ENCODE measurements at regions not wholly inside any gene's neighbourhood (a gene's known extent, or its start where the extent isn't known, plus 50 kb on each side); places are given as distances from the start of the nearest gene placed in this dataset.
A peak's percentile ranks its signal among the peaks of the same experiment; 100 is the strongest.

DNA sequence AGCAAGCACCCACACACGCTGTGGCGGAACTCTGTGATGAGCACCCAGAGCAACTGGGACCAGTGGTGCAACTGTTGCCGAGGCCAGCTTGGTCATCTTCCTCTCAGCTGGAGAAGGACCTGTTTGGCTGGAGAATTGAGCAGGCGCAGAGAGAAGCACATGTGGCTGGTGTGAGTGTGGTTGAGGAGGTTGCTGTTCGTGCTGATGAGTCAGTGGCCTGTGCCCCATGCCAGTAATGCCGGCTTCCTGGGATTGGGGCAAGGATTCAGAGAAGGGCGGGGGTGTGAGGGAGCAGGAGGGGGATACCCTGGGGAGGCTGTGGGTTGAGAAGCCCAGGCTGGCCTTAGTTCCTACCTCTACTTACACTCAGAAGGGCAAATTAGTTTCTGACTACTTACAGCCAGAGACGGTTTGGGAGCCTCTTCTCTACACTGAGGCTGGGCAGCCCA, 57.5 kb upstream of the EPS8L3 start:
- Mint-ChIP-seq H3K27ac (no peak overlapping the region), H3K4me3 (no peak overlapping the region), H3K27me3 (no peaks in the 10 kb centered on the region), H3K36me3 (no peaks in the 10 kb centered on the region), H3K9me3 (ENCODE audit: low read depth) (no peaks in the 10 kb centered on the region), H3K4me1 (ENCODE audit: low read depth) (peaks cover 13% of the 10 kb centered on the region)

DNA sequence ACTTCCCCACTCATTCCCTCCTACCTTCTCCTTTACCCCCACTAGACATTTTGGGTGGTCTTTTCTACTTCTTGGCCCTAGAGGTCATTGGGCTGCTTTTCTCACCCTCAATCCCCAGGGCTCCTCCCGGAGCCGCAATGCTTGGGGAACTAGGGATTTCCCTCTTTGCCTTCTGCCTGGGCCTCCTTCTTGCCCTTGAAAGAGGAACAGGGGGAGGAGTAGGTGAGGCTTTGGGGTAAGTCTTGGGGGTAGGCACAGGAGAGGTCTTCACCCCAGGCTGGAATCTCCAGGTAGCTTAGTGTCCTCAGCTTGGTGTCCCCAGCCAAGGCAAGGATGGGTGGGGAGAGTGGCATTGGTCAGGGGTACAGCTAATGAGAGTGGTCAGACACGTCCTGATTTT, 56.2 kb upstream of the EPS8L3 start:
- Mint-ChIP-seq H3K27me3 (no peaks in the 10 kb centered on the region), H3K4me1 (ENCODE audit: low read depth) (peaks cover 7% of the 10 kb centered on the region), H3K36me3 (peaks cover 3% of the 10 kb centered on the region), H3K27ac (no peak overlapping the region), H3K9me3 (ENCODE audit: low read depth) (no peaks in the 10 kb centered on the region), H3K4me3 (no peak overlapping the region)

DNA sequence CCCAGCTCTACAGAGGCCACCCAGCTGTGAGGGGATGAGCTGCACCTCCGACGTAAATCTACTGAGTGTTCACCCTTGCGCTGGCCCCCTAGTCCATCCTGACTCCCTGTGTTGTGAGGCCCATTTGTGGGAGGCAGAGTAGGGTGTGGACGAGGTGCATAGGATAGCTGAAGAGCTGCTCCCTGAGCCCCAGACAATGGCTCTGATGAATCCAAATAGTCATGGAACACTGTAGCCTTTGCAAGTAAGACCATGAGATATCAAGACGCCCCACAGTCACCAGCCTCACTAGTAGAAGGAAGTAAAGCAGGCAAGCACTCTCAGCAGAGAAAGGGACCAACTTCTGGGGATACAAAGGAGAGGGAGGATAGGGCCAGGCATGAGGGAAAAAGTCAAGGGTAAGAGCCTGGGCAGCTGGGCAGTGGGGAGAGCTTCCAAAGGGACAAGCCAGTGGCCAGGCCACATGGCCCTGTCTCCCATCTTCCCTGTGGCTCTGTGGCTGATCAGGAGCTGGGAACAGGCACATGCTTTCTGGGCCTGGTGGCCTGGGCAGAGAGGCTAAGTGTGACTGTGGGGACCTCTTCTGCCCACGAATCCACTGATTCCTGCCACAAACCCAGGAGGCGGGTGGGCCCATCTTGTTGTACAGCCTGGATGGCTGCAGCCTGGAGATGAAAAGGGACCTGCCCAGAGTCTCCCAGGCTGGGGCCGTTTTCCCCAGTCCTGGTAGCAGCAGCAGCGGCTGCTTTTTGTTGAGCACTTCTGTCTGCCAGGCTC, 55.5 kb upstream of the EPS8L3 start:
- no peak overlapping the region for H3K27ac Mint-ChIP-seq
- H3K27me3 Mint-ChIP-seq, result no peaks in the 10 kb centered on the region
- no peaks in the 10 kb centered on the region for H3K9me3 Mint-ChIP-seq (ENCODE audit: low read depth)
- peaks cover 4% of the 10 kb centered on the region for H3K4me1 Mint-ChIP-seq (ENCODE audit: low read depth)
- peaks cover 3% of the 10 kb centered on the region for H3K36me3 Mint-ChIP-seq
- H3K4me3 Mint-ChIP-seq, result no peak overlapping the region

DNA sequence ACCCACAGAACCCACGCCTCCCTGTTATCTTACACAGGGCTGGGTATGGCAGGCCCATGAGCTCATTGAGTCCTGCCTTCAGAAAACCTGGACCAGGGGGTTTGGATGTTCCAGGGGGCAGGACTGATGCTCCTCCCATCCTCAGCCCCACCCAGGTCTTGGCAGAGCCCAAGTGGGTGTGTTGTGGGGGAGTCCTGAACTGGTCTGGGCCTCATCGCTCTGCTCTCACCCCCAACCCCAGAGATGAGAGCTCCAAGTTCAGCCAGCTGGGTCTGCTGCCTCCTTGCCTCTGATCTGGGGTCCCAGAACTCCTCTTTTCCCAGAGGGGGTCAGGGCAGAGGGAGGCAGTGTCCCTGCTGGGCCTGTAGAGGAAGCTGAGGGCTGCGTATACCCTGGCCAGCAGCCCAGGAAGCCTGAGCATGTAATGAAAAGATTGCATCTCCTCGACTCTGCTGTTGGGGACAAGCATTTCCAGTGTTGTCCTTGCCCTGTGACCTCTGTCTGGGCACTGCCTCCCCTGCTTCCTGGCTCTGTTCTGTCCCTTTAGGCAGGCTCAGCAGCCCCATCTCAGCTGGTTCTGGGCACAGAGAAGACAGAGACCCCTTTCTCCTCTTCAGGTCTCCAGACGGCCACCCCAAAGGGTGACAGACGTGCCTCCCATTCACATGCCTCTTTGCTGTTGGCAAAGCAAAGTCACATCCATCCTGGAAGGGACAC, 54.7 kb upstream of the EPS8L3 start:
- H3K4me1 Mint-ChIP-seq (ENCODE audit: low read depth), result peaks cover 4% of the 10 kb centered on the region
- no peak overlapping the region for H3K4me3 Mint-ChIP-seq
- no peak overlapping the region for H3K27ac Mint-ChIP-seq

DNA sequence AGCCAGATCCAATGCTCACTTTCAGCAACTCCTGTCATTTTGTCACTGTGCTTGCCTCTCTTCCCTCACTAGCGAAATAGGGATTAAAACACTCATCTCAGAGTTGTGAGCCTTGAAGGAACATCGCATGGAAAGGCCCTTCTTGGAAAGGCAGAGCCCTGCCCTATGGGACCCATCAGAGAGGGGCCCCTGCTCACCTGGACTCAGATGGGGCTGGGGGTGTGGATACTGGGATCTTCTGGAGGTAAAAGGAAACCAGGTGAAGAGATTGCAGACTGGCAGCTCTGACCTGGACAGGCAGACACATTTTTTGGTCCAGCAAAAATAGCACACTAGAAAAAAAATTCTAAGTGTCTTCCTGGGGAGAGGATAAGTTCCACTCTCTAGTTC, 54.2 kb upstream of the EPS8L3 start:
- Mint-ChIP-seq H3K4me1 (ENCODE audit: low read depth) (peaks cover 5% of the 10 kb centered on the region), H3K4me3 (no peak overlapping the region), H3K27me3 (no peaks in the 10 kb centered on the region), H3K9me3 (ENCODE audit: low read depth) (no peaks in the 10 kb centered on the region), H3K27ac (no peak overlapping the region), H3K36me3 (peaks cover 3% of the 10 kb centered on the region)

More for the DNA sequence above, 54.7 kb upstream of the EPS8L3 start:
- Mint-ChIP-seq H3K9me3 (ENCODE audit: low read depth) (no peaks in the 10 kb centered on the region), H3K36me3 (peaks cover 3% of the 10 kb centered on the region), H3K27me3 (no peaks in the 10 kb centered on the region)

DNA sequence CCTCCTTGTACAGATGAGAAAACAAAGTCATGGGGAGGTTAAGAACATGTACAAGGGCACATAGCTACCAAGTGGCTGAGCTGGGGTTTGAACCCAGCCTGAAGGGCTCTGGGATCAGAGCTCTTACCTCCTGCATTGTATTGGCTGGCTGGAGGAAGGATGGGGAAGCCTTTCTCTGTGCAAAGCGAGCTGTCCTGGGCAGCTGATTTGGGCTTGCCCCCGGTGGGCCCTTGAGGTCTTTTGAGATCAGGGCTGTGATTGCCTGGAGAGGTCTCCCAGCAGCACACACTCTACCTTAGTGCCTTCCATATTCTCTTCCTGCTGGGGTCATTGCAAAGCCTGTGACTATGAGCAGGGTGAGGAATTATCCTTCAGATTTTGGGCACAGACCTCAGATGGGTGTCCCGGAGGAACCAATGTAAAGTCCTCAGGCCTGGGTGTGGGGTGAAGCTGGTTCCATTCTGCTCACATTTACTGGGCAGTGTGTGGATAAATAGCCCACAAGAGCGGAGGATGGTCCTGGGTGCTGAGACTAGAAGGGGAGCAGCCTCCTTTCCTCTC, 53.3 kb upstream of the EPS8L3 start:
- Mint-ChIP-seq H3K4me3 (no peak overlapping the region), H3K9me3 (ENCODE audit: low read depth) (no peaks in the 10 kb centered on the region), H3K36me3 (peaks cover 3% of the 10 kb centered on the region), H3K4me1 (ENCODE audit: low read depth) (peaks cover 1% of the 10 kb centered on the region), H3K27me3 (no peaks in the 10 kb centered on the region), H3K27ac (peak overlapping the region; percentile 22)

DNA sequence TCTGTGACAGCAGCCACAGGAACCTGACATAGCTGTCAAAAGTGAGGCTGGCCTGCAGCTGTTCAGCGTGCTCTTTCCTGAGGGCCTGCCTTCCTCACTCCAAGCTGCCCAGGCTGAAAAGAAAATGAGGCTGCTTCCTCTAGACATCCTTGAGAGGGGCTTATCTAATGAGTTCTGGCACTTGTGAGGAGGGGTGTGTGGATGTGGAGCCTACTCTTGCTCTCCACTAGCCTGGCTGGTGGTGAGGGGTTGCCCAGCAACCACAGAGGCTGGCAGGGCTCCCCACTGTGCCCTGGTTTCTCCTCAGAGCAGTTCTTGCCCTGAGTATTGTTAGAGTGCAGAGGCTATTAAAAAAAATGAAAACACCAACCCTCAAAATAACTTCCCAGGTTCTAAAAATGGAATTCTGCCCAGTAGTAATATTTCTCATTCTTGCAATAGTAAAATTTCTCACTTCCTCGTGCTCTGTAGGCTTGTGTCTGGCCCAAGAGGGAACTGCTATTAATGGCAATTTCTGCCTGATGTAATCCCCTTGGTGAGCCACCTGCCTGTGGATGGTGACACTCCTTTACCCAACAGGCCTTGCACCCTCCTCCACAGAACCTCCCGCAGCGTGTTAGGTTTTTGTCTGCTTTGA, 52.6 kb upstream of the EPS8L3 start:
- Mint-ChIP-seq H3K27me3 (no peaks in the 10 kb centered on the region), H3K36me3 (peaks cover 3% of the 10 kb centered on the region), H3K4me1 (ENCODE audit: low read depth) (peaks cover 1% of the 10 kb centered on the region), H3K27ac (peak overlapping the region; percentile 22), H3K9me3 (ENCODE audit: low read depth) (no peaks in the 10 kb centered on the region), H3K4me3 (no peak overlapping the region)

DNA sequence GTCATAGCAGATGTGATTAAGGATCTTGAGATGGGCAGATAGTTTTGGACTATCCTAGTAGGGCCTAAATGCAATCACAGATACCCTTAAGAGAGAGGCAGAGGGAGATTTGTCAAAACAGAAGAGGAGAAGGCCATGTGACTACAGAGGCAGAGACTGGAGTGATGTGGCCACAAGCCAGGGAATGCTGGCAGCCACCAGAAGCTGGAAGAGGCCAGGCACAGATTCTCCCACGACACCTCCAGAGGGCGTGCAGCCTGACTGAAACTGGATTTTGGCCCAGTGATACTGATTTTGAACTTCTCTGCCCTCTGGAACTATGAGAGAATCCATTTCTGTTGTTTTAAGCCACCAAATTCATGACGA, 52.1 kb upstream of the EPS8L3 start:
- Mint-ChIP-seq H3K4me3 (no peak overlapping the region), H3K9me3 (ENCODE audit: low read depth) (no peaks in the 10 kb centered on the region), H3K27me3 (no peaks in the 10 kb centered on the region), H3K27ac (no peak overlapping the region), H3K4me1 (ENCODE audit: low read depth) (peaks cover 1% of the 10 kb centered on the region), H3K36me3 (peaks cover 3% of the 10 kb centered on the region)

DNA sequence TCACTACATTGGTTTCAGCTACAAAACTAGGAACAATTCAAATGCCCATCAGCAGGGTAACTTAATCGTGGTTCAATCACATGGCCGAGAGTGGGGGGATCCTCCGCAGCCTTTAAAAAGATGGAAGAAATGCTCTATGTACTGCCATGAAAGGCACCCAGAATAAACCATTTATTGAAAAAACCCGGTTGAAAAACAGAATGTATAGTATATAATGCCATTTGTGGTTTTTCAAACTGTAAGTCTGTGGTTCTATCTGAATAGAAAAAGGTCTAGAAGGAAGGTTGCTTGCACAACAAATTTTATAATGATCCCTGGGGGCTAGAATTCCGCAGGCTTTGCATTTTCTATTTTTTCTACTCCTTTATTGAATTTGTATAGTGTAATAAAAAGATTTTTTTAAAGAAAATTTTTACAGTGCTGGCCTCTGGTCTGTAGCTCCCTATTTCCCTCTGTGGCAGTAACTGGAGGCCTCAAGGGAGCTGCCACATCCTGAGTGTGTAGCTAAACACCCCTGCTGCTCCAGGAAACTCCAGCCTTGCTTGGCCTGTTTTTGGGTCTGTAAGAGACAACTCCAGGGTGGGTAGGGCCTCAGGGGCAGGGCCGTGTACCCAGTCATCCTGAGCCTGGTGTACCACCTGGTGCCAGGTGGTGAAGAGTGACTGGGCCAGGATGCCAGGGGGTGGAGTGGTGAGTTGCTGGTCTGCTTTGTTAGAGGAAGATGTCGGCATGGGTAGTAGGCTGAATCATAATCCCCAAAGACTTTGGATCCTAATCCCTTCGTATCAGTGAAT, 51.5 kb upstream of the EPS8L3 start:
- peaks cover 3% of the 10 kb centered on the region for H3K36me3 Mint-ChIP-seq
- no peak overlapping the region for H3K4me3 Mint-ChIP-seq
- no peak overlapping the region for H3K27ac Mint-ChIP-seq
- H3K9me3 Mint-ChIP-seq (ENCODE audit: low read depth), result no peaks in the 10 kb centered on the region
- H3K27me3 Mint-ChIP-seq, result no peaks in the 10 kb centered on the region
- H3K4me1 Mint-ChIP-seq (ENCODE audit: low read depth), result peaks cover 1% of the 10 kb centered on the region

DNA sequence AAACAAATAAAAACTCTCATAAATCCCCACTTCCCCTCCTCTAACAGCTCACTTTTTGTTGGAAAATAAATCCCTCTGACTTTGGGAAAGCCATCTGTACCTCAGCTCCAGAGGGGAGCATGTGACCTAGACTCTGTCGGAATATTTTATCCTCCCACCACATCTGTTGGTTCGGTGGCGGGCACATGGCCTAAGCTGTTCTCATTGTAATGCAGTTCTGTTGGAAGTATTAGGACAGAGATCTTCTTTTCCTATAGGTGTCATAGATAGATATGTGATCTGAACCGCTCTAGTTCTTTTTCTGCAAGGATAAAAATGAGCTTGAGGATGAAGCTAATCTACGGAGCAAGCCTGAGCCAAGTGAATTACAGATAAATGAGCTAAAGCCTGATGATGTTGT, 50.5 kb upstream of the EPS8L3 start:
- peaks cover 3% of the 10 kb centered on the region for H3K36me3 Mint-ChIP-seq
- H3K27ac Mint-ChIP-seq, result no peak overlapping the region
- H3K9me3 Mint-ChIP-seq (ENCODE audit: low read depth), result no peaks in the 10 kb centered on the region
- no peak overlapping the region for H3K4me3 Mint-ChIP-seq
- H3K4me1 Mint-ChIP-seq (ENCODE audit: low read depth), result peaks cover 1% of the 10 kb centered on the region
- H3K27me3 Mint-ChIP-seq, result no peaks in the 10 kb centered on the region

Data from activated naive CD8-positive, alpha-beta T cell (primary cell).